Transverse colon (tissue), 4 donors: ENCODE measurements at regions not wholly inside any gene's neighbourhood (a gene's known extent, or its start where the extent isn't known, plus 50 kb on each side); places are given as distances from the start of the nearest gene placed in this dataset.

Experiments used
- DNase-seq: peaks from one replicate; pipeline ENCODE4 v3.0.0-alpha.2; 2019
- H3K27ac ChIP-seq, 4 donors: fragments of 200-600 bp; sonication (generic); 2 replicates each; pipeline ENCODE4 v1.5.1; 2016 to 2018; ENCODE audit warnings: inconsistent platforms in 4 of 4
- H3K27me3 ChIP-seq: fragments of 200-600 bp; sonication (generic); 2 replicates; pipeline ENCODE4 v1.5.1; 2017; ENCODE audit warnings: inconsistent platforms
- H3K36me3 ChIP-seq, 4 donors: fragments of 200-600 bp; sonication (generic); 2 replicates each; pipeline ENCODE4 v1.5.1; 2017 to 2019; ENCODE audit warnings: inconsistent platforms in 4 of 4
- H3K4me1 ChIP-seq, 4 donors: fragments of 200-600 bp; sonication (generic); 2 replicates each; pipeline ENCODE4 v1.5.1; 2017 to 2020; ENCODE audit warnings: inconsistent platforms in 4 of 4
- H3K4me3 ChIP-seq, 4 donors: fragments of 200-600 bp; sonication (generic); 1 replicate in 1 of 4; 2 replicates in 3 of 4; pipeline versions ENCODE4 v1.5.1 to v1.6.1; 2017 to 2019; ENCODE audit warnings: inconsistent platforms in 4 of 4
- H3K9me3 ChIP-seq, 2 donors: fragments of 200-600 bp; sonication (generic); 2 replicates each; pipeline ENCODE4 v1.5.1; 2017 to 2019; ENCODE audit warnings: inconsistent platforms in 2 of 2
- EP300 ChIP-seq: sonication (generic); formaldehyde crosslinking; IDR thresholded peaks from one replicate; pipeline ENCODE4 v1.6.1; 2017; ENCODE audit warnings: antibody characterized with exemption, low read depth
- POLR2A ChIP-seq: fragments of 450-650 bp; IDR thresholded peaks from one replicate; pipeline ENCODE4 v1.6.1; 2016; ENCODE audit warnings: antibody characterized with exemption, mild to moderate bottlenecking, moderate library complexity
- POLR2AphosphoS5 ChIP-seq, 3 donors: sonication (generic); formaldehyde crosslinking; IDR thresholded peaks; one replicate each; pipeline ENCODE4 v1.6.1; 2016; ENCODE audit warnings: antibody characterized with exemption in 3 of 3
- WGBS, 2 donors: methylation state at CpG; one replicate each; pipeline ENCODE4 v1.1.5; 2018; ENCODE audit warnings: low coverage in 1 of 2; 5-methylcytosine and 5-hydroxymethylcytosine counted together
- in situ Hi-C, 4 donors: fragments of 200-750 bp; cut with MboI; loops; one replicate each; pipeline versions ENCODE4 v1.15.0 to v1.15.1; 2017; ENCODE audit warnings: low sequenced_read_pairs in 3 of 4, low pct_ligation_motif_present in 1 of 4, low pct_unique_long_range_greater_than_20kb in 1 of 4
- intact Hi-C: fragments of 100-400 bp; cut with DNase I; formaldehyde crosslinking; loops from one replicate; pipeline ENCODE4 v1.15.1; 2023; ENCODE audit warnings: low total_unique reads
- TF ChIP-seq, protein P1 (sequence below), 5 experiments: fragments of 200-600 bp in 3 of 5; fragments of 450-650 bp in 2 of 5; sonication (generic) in 3 of 5; IDR thresholded peaks; 1 replicate in 2 of 5; 2 replicates in 3 of 5; pipeline ENCODE4 v1.5.1; 2016 to 2017; ENCODE audit warnings: antibody characterized with exemption in 5 of 5, inconsistent platforms in 3 of 5, mild to moderate bottlenecking in 2 of 5, moderate library complexity in 1 of 5

GRCh38 chr17:79164913-79165695 is 90.5 kb downstream of the ENGASE start:
- intact Hi-C loops = no loop called here

DNA sequence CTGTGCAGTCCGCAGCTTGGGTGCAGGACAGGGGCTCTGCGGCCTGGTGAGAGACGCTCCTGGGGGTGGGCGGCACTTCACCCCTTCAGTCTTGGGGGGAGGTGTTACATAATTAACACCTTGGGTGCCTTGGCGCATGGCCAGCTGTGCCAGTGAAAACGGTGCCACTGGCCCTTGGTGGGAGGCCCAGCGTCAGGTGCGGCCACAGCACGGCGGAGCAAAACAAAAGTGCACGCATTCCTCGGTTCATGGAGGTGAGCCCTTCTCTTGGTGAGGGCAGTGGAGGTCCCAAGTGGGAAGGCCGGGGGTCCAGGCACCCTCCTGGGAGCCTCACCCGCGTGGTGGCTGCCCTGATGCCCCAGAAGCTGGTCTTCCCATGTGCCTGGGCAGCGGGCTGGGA is 89.8 kb downstream of the ENGASE start:
- H3K36me3 ChIP-seq = no peaks in the 10 kb centered on the region
- H3K9me3 ChIP-seq = no peaks in the 10 kb centered on the region
- H3K27me3 ChIP-seq = peaks cover 29% of the 10 kb centered on the region
- H3K4me1 ChIP-seq = no peaks in the 10 kb centered on the region
- no peak overlapping the region for H3K27ac ChIP-seq
- TF ChIP-seq POLR2A = no peak
- no peak for TF ChIP-seq EP300
- TF ChIP-seq POLR2AphosphoS5 (IDR thresholded peaks at IDR 0.05) = no peak
- TF ChIP-seq, protein P1, sequence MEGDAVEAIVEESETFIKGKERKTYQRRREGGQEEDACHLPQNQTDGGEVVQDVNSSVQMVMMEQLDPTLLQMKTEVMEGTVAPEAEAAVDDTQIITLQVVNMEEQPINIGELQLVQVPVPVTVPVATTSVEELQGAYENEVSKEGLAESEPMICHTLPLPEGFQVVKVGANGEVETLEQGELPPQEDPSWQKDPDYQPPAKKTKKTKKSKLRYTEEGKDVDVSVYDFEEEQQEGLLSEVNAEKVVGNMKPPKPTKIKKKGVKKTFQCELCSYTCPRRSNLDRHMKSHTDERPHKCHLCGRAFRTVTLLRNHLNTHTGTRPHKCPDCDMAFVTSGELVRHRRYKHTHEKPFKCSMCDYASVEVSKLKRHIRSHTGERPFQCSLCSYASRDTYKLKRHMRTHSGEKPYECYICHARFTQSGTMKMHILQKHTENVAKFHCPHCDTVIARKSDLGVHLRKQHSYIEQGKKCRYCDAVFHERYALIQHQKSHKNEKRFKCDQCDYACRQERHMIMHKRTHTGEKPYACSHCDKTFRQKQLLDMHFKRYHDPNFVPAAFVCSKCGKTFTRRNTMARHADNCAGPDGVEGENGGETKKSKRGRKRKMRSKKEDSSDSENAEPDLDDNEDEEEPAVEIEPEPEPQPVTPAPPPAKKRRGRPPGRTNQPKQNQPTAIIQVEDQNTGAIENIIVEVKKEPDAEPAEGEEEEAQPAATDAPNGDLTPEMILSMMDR (IDR thresholded peaks at IDR 0.05) = no peak
- WGBS, 2 donors = 83% methylated on average over 16 of the region's 16 CpGs; no CpG with 5 or more reads in 1 of the 2 donors
- in situ Hi-C loops (no loop called here), intact Hi-C loops (no loop called here)
- DNase-seq = no peak
- H3K4me3 ChIP-seq = no peak overlapping the region

More at GRCh38 chr17:79164913-79165695, 90.5 kb downstream of the ENGASE start:
- H3K9me3 ChIP-seq = no peaks in the 10 kb centered on the region
- no peak for TF ChIP-seq EP300
- TF ChIP-seq POLR2A = no peak
- TF ChIP-seq POLR2AphosphoS5 (IDR thresholded peaks at IDR 0.05) = no peak
- H3K27ac ChIP-seq = no peak overlapping the region
- peaks cover 29% of the 10 kb centered on the region for H3K27me3 ChIP-seq
- in situ Hi-C loops = no loop called here
- H3K36me3 ChIP-seq = no peaks in the 10 kb centered on the region
- H3K4me3 ChIP-seq = no peak overlapping the region
- DNase-seq = no peak
- no peaks in the 10 kb centered on the region for H3K4me1 ChIP-seq
- WGBS, 2 donors = 55 to 87% methylated on average over 3 to 21 of the region's 21 CpGs

GRCh38 chr17:79163071-79163470 is 88.4 kb downstream of the ENGASE start:
- H3K27ac ChIP-seq = no peak overlapping the region
- in situ Hi-C loops (no loop called here), intact Hi-C loops (loop anchor here (1.0 kb wide), 1 partner anchor 144 kb away; no protein-coding TSS in a partner anchor)
- H3K36me3 ChIP-seq = no peaks in the 10 kb centered on the region
- H3K4me3 ChIP-seq = no peak overlapping the region
- TF ChIP-seq POLR2AphosphoS5 (IDR thresholded peaks at IDR 0.05) (no peak), POLR2A (no peak), EP300 (no peak)
- TF ChIP-seq, protein P1 (IDR thresholded peaks at IDR 0.05) = no peak
- H3K9me3 ChIP-seq = no peaks in the 10 kb centered on the region
- peaks cover 32% of the 10 kb centered on the region for H3K27me3 ChIP-seq
- H3K4me1 ChIP-seq = no peaks in the 10 kb centered on the region
- DNase-seq = no peak
- WGBS, 2 donors = 70% methylated on average over 12 of the region's 12 CpGs; no CpG with 5 or more reads in 1 of the 2 donors

GRCh38 chr17:79162012-79162963 is 87.7 kb downstream of the ENGASE start:
- WGBS, 2 donors = 63 to 67% methylated on average over 12 to 26 of the region's 26 CpGs
- H3K4me3 ChIP-seq = no peak overlapping the region
- no peaks in the 10 kb centered on the region for H3K9me3 ChIP-seq
- H3K36me3 ChIP-seq = no peaks in the 10 kb centered on the region
- H3K27ac ChIP-seq = no peak overlapping the region
- H3K4me1 ChIP-seq = no peaks in the 10 kb centered on the region
- TF ChIP-seq POLR2A (no peak), POLR2AphosphoS5 (IDR thresholded peaks at IDR 0.05) (no peak), EP300 (no peak)
- TF ChIP-seq, protein P1 (IDR thresholded peaks at IDR 0.05) = no peak
- DNase-seq = no peak
- in situ Hi-C loops = no loop called here
- intact Hi-C loops = no loop called here
- H3K27me3 ChIP-seq = peaks cover 32% of the 10 kb centered on the region
